Mesendoderm (in vitro differentiated cells): ENCODE measurements at regions not wholly inside any gene's neighbourhood (a gene's known extent, or its start where the extent isn't known, plus 50 kb on each side); places are given as distances from the start of the nearest gene placed in this dataset.

Experiments used
- DNase-seq: peaks from one replicate; pipeline ENCODE4 v3.0.0; 2013
- H2AK5ac ChIP-seq: 2 replicates; pipeline ENCODE4 v1.6.1; 2013; ENCODE audit warnings: low read length, inconsistent platforms
- H2BK120ac ChIP-seq: 2 replicates; pipeline ENCODE4 v1.6.1; 2013; ENCODE audit warnings: low read depth, mild to moderate bottlenecking, low read length, moderate library complexity, mixed read lengths
- H2BK15ac ChIP-seq: replicated peaks from 2 replicates; pipeline ENCODE4 v1.6.1; 2013; ENCODE audit warnings: low read depth, mild to moderate bottlenecking, moderate library complexity
- H2BK5ac ChIP-seq: 2 replicates; pipeline ENCODE4 v1.6.1; 2013; ENCODE audit warnings: low read length, inconsistent platforms
- H3K18ac ChIP-seq: 2 replicates; pipeline ENCODE4 v1.6.1; 2013; ENCODE audit warnings: mild to moderate bottlenecking, low read length, mixed read lengths
- H3K23ac ChIP-seq: one replicate; pipeline ENCODE4 v1.6.1; 2013; ENCODE audit warnings: low read length
- H3K27ac ChIP-seq: 2 replicates; pipeline ENCODE4 v1.5.1; 2013; ENCODE audit warnings: low read depth, mild to moderate bottlenecking, inconsistent platforms, low read length, moderate library complexity
- H3K27me3 ChIP-seq: 2 replicates; pipeline ENCODE4 v1.6.1; 2013; ENCODE audit warnings: low read length, control low read depth, mild to moderate bottlenecking, inconsistent platforms; ENCODE audit not compliant: insufficient read depth, poor library complexity
- H3K36me3 ChIP-seq: 2 replicates; pipeline ENCODE4 v1.6.1; 2013; ENCODE audit warnings: low read length, inconsistent platforms; ENCODE audit not compliant: control insufficient read depth, insufficient read depth
- H3K4ac ChIP-seq: one replicate; pipeline ENCODE4 v1.6.1; 2013; ENCODE audit warnings: low read depth, mild to moderate bottlenecking, low read length, moderate library complexity
- H3K4me1 ChIP-seq: 2 replicates; pipeline ENCODE4 v1.6.1; 2013; ENCODE audit warnings: low read depth, low read length, inconsistent platforms; ENCODE audit not compliant: control insufficient read depth
- H3K4me2 ChIP-seq: 2 replicates; pipeline ENCODE4 v1.6.1; 2013; ENCODE audit warnings: low read length
- H3K4me3 ChIP-seq: 2 replicates; pipeline ENCODE4 v1.5.1; 2013; ENCODE audit warnings: mild to moderate bottlenecking, low read length
- H3K56ac ChIP-seq: one replicate; pipeline ENCODE4 v1.6.1; 2013; ENCODE audit warnings: low read length
- H3K79me1 ChIP-seq: 2 replicates; pipeline ENCODE4 v1.6.1; 2013; ENCODE audit warnings: low read length, inconsistent platforms
- H3K79me2 ChIP-seq: 2 replicates; pipeline ENCODE4 v1.6.1; 2013; ENCODE audit warnings: mild to moderate bottlenecking, low read length; ENCODE audit not compliant: control insufficient read depth, insufficient read depth
- H3K9ac ChIP-seq: 2 replicates; pipeline ENCODE4 v1.6.1; 2013; ENCODE audit warnings: low read length, inconsistent platforms
- H4K5ac ChIP-seq: one replicate; pipeline ENCODE4 v1.6.1; 2013; ENCODE audit warnings: low read length
- H4K8ac ChIP-seq: one replicate; pipeline ENCODE4 v1.6.1; 2013; ENCODE audit warnings: low read depth, mild to moderate bottlenecking, control low read depth, low read length, moderate library complexity
- WGBS: extraction: QIAGEN DNeasy Blood & Tissue Kit; methylation state at CpG from one replicate; pipeline ENCODE4 v1.1.7; 2013; ENCODE audit warnings: low lambda C conversion rate, missing lambda C conversion rate; ENCODE audit not compliant: insufficient coverage; ENCODE audit errors: extremely low coverage; 5-methylcytosine and 5-hydroxymethylcytosine counted together

GRCh38 chr7:46767071-46767470, 814.8 kb downstream of the TNS3 start:
- Histone ChIP-seq H2BK120ac (no peak overlapping the region), H3K36me3 (no peaks in the 10 kb centered on the region), H3K79me2 (no peaks in the 10 kb centered on the region), H2BK5ac (no peak overlapping the region), H3K79me1 (no peaks in the 10 kb centered on the region), H4K8ac (no peak overlapping the region), H3K4me3 (no peak overlapping the region), H3K4me2 (no peak overlapping the region), H3K18ac (no peak overlapping the region), H3K4me1 (no peaks in the 10 kb centered on the region), H3K27me3 (no peaks in the 10 kb centered on the region), H2AK5ac (no peak overlapping the region), H3K9ac (no peak overlapping the region), H3K27ac (no peak overlapping the region), H3K56ac (no peak overlapping the region), H4K5ac (no peak overlapping the region), H3K4ac (no peak overlapping the region), H3K23ac (no peak overlapping the region), H2BK15ac (no peak overlapping the region)
- WGBS: no CpG with 5 or more reads among the region's 1 CpG
- no peak for DNase-seq

- no peak overlapping the region for H3K27ac ChIP-seq
- no CpG with 5 or more reads among the region's 3 CpGs for WGBS
These were observed 817.6 kb downstream of the TNS3 start for GRCh38 chr7:46764100-46764936.

GRCh38 chr7:46763344-46763743, 818.6 kb downstream of the TNS3 start:
- no peaks in the 10 kb centered on the region for H3K79me1 ChIP-seq
- no peak overlapping the region for H2BK120ac ChIP-seq
- no CpG with 5 or more reads among the region's 3 CpGs for WGBS

More at GRCh38 chr7:46764100-46764936, 817.6 kb downstream of the TNS3 start:
- no peaks in the 10 kb centered on the region for H3K36me3 ChIP-seq
- no peaks in the 10 kb centered on the region for H3K4me1 ChIP-seq
- H4K8ac ChIP-seq: no peak overlapping the region
- H2BK5ac ChIP-seq: no peak overlapping the region
- no peak for DNase-seq
- no peak overlapping the region for H3K9ac ChIP-seq
- no peak overlapping the region for H3K4me2 ChIP-seq
- H2BK15ac ChIP-seq: no peak overlapping the region
- no peak overlapping the region for H2BK120ac ChIP-seq
- H3K18ac ChIP-seq: no peak overlapping the region
- no peaks in the 10 kb centered on the region for H3K79me2 ChIP-seq
- H4K5ac ChIP-seq: no peak overlapping the region
- H3K4ac ChIP-seq: no peak overlapping the region
- H3K56ac ChIP-seq: no peak overlapping the region
- H3K79me1 ChIP-seq: no peaks in the 10 kb centered on the region
- no peak overlapping the region for H3K23ac ChIP-seq
- no peaks in the 10 kb centered on the region for H3K27me3 ChIP-seq
- H2AK5ac ChIP-seq: no peak overlapping the region
- H3K4me3 ChIP-seq: no peak overlapping the region

GRCh38 chr7:46759711-46760480, 822.0 kb downstream of the TNS3 start:
- Histone ChIP-seq H3K4me3 (no peak overlapping the region), H3K27me3 (no peaks in the 10 kb centered on the region), H2BK5ac (no peak overlapping the region), H3K27ac (no peak overlapping the region), H3K9ac (no peak overlapping the region), H3K4me2 (no peak overlapping the region), H3K79me1 (no peaks in the 10 kb centered on the region), H4K8ac (no peak overlapping the region), H2BK15ac (no peak overlapping the region), H4K5ac (no peak overlapping the region), H3K4ac (no peak overlapping the region), H3K36me3 (no peaks in the 10 kb centered on the region), H3K18ac (no peak overlapping the region), H3K56ac (no peak overlapping the region), H3K79me2 (no peaks in the 10 kb centered on the region), H2AK5ac (no peak overlapping the region), H2BK120ac (no peak overlapping the region), H3K4me1 (no peaks in the 10 kb centered on the region), H3K23ac (no peak overlapping the region)
- DNase-seq: no peak
- no CpG with 5 or more reads among the region's 7 CpGs for WGBS

More at GRCh38 chr7:46763344-46763743, 818.6 kb downstream of the TNS3 start:
- H3K18ac ChIP-seq: no peak overlapping the region
- H3K79me2 ChIP-seq: no peaks in the 10 kb centered on the region
- H3K56ac ChIP-seq: no peak overlapping the region
- no peak overlapping the region for H3K23ac ChIP-seq
- H4K8ac ChIP-seq: no peak overlapping the region
- H3K9ac ChIP-seq: no peak overlapping the region
- no peaks in the 10 kb centered on the region for H3K36me3 ChIP-seq
- H4K5ac ChIP-seq: no peak overlapping the region
- H3K4me1 ChIP-seq: no peaks in the 10 kb centered on the region
- no peak overlapping the region for H3K4me3 ChIP-seq
- H3K4ac ChIP-seq: no peak overlapping the region
- H2BK5ac ChIP-seq: no peak overlapping the region
- H2BK15ac ChIP-seq: no peak overlapping the region
- no peaks in the 10 kb centered on the region for H3K27me3 ChIP-seq
- no peak overlapping the region for H3K4me2 ChIP-seq
- H2AK5ac ChIP-seq: no peak overlapping the region
- DNase-seq: no peak
- H3K27ac ChIP-seq: no peak overlapping the region

- Histone ChIP-seq H3K27ac (no peak overlapping the region), H3K56ac (no peak overlapping the region), H3K4me1 (no peaks in the 10 kb centered on the region), H4K8ac (no peak overlapping the region), H4K5ac (no peak overlapping the region), H3K4ac (no peak overlapping the region), H2BK15ac (no peak overlapping the region), H2BK120ac (no peak overlapping the region), H3K23ac (no peak overlapping the region), H2AK5ac (no peak overlapping the region), H3K4me2 (no peak overlapping the region), H3K18ac (no peak overlapping the region), H3K36me3 (no peaks in the 10 kb centered on the region), H3K4me3 (no peak overlapping the region), H3K79me2 (no peaks in the 10 kb centered on the region), H3K9ac (no peak overlapping the region), H2BK5ac (no peak overlapping the region), H3K27me3 (no peaks in the 10 kb centered on the region), H3K79me1 (no peaks in the 10 kb centered on the region)
- peak; percentile 37 for DNase-seq
- WGBS: no CpG with 5 or more reads among the region's 4 CpGs
These were observed 824.9 kb downstream of the TNS3 start for GRCh38 chr7:46756996-46757395.
